ENCODE measurements at regions not wholly inside any gene's neighbourhood (a gene's known extent, or its start where the extent isn't known, plus 50 kb on each side); places are given as distances from the start of the nearest gene placed in this dataset.

- in situ Hi-C loops (cut with HindIII; ENCODE audit: low sequenced_read_pairs) = no loop called here
Observed at GRCh38 chr12:91870872-91871707, 274.6 kb downstream of the BTG1 start.

GRCh38 chr12:91868054-91868453, 277.6 kb downstream of the BTG1 start:
- in situ Hi-C loops (cut with HindIII; ENCODE audit: low sequenced_read_pairs) = no loop called here

- in situ Hi-C loops (cut with HindIII; ENCODE audit: low sequenced_read_pairs) = no loop called here
Observed at GRCh38 chr12:91866566-91866965, 279.1 kb downstream of the BTG1 start.

- in situ Hi-C loops (cut with HindIII; ENCODE audit: low sequenced_read_pairs) = no loop called here
Observed at GRCh38 chr12:91863702-91864101, 281.9 kb downstream of the BTG1 start.

GRCh38 chr12:91861554-91861953, 284.1 kb downstream of the BTG1 start:
- in situ Hi-C loops (cut with HindIII; ENCODE audit: low sequenced_read_pairs) = no loop called here

GRCh38 chr12:91859347-91859746, 286.3 kb downstream of the BTG1 start:
- in situ Hi-C loops (cut with HindIII; ENCODE audit: low sequenced_read_pairs) = no loop called here

- in situ Hi-C loops (cut with HindIII; ENCODE audit: low sequenced_read_pairs) = no loop called here
Observed at GRCh38 chr12:91857813-91858542, 287.7 kb downstream of the BTG1 start.

- in situ Hi-C loops (cut with HindIII; ENCODE audit: low sequenced_read_pairs) = no loop called here
Observed at GRCh38 chr12:91854725-91855124, 290.9 kb downstream of the BTG1 start.

GRCh38 chr12:91853350-91854127, 292.1 kb downstream of the BTG1 start:
- in situ Hi-C loops (cut with HindIII; ENCODE audit: low sequenced_read_pairs) = no loop called here

GRCh38 chr12:91852634-91853033, 293.0 kb downstream of the BTG1 start:
- in situ Hi-C loops (cut with HindIII; ENCODE audit: low sequenced_read_pairs) = no loop called here

- in situ Hi-C loops (cut with HindIII; ENCODE audit: low sequenced_read_pairs) = no loop called here
Observed at GRCh38 chr12:91851741-91852477, 293.7 kb downstream of the BTG1 start.

GRCh38 chr12:91846466-91847055, 299.1 kb downstream of the BTG1 start:
- in situ Hi-C loops (cut with HindIII; ENCODE audit: low sequenced_read_pairs) = no loop called here

- in situ Hi-C loops (cut with HindIII; ENCODE audit: low sequenced_read_pairs) = no loop called here
Observed at GRCh38 chr12:91845365-91845764, 300.3 kb downstream of the BTG1 start.

- in situ Hi-C loops (cut with HindIII; ENCODE audit: low sequenced_read_pairs) = no loop called here
Observed at GRCh38 chr12:91841822-91842221, 303.8 kb downstream of the BTG1 start.

- in situ Hi-C loops (cut with HindIII; ENCODE audit: low sequenced_read_pairs) = no loop called here
Observed at GRCh38 chr12:91836696-91837095, 308.9 kb downstream of the BTG1 start.

GRCh38 chr12:91836264-91836663, 309.4 kb downstream of the BTG1 start:
- in situ Hi-C loops (cut with HindIII; ENCODE audit: low sequenced_read_pairs) = no loop called here

- in situ Hi-C loops (cut with HindIII; ENCODE audit: low sequenced_read_pairs) = no loop called here
Observed at GRCh38 chr12:91835693-91836092, 310.0 kb downstream of the BTG1 start.

GRCh38 chr12:91833780-91834359, 311.8 kb downstream of the BTG1 start:
- in situ Hi-C loops (cut with HindIII; ENCODE audit: low sequenced_read_pairs) = no loop called here

GRCh38 chr12:91825999-91826398, 319.6 kb downstream of the BTG1 start:
- in situ Hi-C loops (cut with HindIII; ENCODE audit: low sequenced_read_pairs) = no loop called here

- in situ Hi-C loops (cut with HindIII; ENCODE audit: low sequenced_read_pairs) = no loop called here
Observed at GRCh38 chr12:91824991-91825390, 320.7 kb downstream of the BTG1 start.

Measured in DLD1 (cell line).